ENCODE measurements at regions not wholly inside any gene's neighbourhood (a gene's known extent, or its start where the extent isn't known, plus 50 kb on each side); places are given as distances from the start of the nearest gene placed in this dataset.

GRCh38 chr2:146229508-146230155 lies 1615.2 kb upstream of the ACVR2A start:
- DNase-seq = no peak

DNA sequence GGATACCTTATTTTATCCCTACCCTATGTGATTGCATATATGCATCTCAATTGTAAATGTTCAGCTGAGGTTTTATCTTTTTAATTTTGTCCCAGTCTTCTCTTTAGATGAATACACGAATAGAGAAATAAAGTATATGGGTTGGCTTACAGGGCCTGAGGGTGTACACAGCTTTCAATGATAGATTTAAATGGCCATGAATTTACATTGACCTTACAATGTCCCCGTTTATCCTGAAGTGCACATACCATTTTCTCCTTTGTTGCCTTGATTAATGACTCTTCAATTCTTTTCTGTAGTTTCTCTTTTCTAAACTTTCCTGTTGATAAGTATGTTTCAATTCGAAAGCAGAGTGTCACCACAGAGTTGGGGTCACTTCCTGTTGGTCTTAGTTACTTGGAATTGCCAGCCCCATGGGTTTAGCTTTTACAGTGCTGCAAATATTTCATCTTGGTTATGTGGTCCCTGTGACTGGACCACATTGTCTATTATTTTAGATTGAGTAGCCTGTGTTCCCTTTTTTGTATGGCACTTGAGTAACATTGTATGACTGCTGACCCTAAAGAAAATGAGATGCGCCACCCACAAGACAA lies 1616.3 kb upstream of the ACVR2A start:
- DNase-seq = no peak

DNA sequence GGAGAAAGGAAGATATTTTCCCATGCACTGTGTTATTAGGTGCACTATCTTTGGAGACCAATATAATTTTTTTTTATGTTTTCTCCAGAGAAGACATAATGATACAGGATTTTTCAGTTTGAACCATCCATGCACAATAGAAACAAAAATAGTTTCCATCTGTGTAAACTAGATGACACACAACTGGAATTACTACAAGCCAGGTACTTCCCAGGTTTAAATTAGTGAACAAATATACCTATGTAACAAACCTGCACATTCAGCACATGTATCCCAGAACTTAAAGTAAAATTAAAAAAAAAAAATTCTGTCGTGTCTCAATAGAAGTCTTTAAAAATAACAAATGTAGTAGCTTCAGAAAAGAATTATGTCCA lies 1616.8 kb upstream of the ACVR2A start:
- DNase-seq = no peak

- no peak for DNase-seq
Measured at GRCh38 chr2:146227152-146228019, 1617.4 kb upstream of the ACVR2A start.

GRCh38 chr2:146226077-146226476 lies 1618.8 kb upstream of the ACVR2A start:
- no peak for DNase-seq

DNA sequence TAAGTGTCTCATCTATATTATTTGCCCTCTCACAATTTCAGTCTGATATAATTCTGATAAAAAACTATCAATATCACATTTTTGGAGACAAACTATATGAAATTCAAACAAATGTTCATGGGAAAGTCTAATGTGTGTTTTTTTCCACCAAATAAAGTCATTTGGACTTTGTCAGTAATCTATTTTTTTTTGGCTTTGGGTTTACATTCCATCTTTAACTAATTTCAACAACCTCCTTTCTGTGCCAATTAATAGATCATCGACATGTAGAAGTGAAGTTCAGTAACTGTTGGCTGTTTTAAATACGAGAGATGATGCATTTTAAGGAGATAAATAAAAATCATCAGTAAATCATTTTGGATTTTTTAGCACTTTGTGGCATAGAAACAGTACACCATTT lies 1623.0 kb upstream of the ACVR2A start:
- no peak for DNase-seq

DNA sequence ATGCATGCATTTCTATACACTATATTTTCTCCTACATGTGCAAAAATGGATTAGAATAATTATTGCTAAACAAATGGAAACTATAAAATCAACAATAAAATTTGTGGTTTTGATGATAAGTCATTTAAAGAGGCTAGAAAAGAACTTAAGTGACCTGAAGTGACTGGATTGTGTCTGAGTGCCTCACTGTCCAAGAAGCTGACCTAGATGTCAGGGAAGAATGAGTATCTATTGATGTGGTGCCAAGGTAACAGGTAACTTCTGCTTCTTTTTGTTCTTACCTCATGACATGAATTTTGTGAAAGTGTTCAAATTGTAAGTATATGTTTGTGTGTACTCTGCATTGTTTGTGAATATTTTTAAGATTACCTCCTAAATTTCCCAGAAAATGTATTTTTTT lies 1623.9 kb upstream of the ACVR2A start:
- DNase-seq = no peak

- DNase-seq = no peak
Measured at GRCh38 chr2:146214394-146214929, 1630.4 kb upstream of the ACVR2A start.

DNA sequence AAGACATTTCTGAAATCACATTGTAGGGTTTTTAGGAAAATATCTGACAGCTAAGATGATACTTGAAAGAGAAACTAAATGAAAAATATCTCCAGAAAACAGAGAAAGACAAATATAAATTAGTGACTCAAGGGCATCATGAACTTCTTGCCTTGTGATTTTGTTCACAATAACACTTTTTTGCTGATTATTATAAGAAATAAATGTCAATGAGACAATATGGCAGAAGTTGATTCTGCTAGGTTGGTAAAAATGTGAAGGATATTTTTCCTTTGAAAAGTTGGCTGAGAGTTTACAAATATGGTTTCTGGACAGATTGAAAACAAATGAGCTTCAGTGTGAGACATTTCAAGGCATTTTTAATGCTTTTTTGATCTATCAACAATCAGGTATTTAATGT lies 1631.2 kb upstream of the ACVR2A start:
- no peak for DNase-seq

DNA sequence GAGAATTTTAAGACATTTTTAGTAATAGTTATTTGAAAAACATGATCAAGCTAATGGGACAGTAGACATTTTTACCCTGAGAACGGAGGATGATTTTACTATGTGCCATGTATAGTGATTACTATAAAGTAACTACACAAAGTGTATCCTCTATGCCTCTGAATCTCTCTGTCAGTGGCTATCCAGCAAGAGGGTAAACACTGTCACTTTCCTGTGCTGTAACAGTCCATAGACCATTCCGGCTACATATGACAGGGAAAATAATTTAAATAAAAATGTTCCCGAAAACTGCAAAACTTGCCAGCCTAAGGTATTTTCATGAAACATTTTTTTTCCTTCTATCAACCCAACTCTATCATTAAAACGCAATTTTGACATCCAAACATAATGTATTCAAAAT lies 1632.2 kb upstream of the ACVR2A start:
- DNase-seq = no peak

- DNase-seq = no peak
Measured at GRCh38 chr2:146209842-146210275, 1635.0 kb upstream of the ACVR2A start.

DNA sequence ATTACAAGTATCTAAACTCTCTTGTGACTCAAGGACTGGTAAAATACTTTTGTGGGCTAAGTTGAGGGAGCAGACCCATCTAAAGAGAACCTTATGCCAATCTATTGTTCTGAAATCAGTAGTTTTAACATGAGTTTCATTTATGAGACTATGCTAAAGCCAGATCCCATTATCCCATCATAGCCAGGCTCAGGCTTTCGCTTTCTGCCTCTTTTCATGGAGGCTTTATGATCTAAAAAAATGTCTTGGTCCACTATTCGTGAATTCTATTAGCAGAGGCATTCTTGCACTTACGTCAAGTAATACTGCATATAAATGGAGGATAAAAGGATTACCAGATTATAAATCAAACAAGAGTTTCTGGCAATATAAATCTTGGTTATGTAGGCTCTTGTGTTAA lies 1636.9 kb upstream of the ACVR2A start:
- DNase-seq = no peak

- DNase-seq = no peak
Measured at GRCh38 chr2:146207417-146207816, 1637.4 kb upstream of the ACVR2A start.

GRCh38 chr2:146203064-146203624 lies 1641.7 kb upstream of the ACVR2A start:
- DNase-seq = no peak

DNA sequence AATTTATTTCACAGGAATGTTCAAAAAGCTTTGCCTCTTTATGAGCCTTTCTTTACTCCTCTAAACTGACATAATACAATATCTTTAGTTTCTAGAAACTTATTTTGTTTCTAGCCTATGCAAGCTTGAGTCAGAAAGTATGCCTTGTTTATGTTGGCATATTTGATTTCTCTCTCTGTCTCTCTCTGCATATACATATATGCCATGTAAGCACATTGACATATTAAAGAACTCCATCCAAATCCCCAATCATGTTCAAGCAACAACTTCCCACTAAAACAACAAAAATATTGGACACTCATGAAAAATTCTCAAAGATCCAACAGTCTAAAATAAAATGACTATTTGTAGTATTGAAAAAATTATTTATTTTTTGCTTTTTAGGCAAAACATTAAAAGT lies 1651.2 kb upstream of the ACVR2A start:
- no peak for DNase-seq

DNA sequence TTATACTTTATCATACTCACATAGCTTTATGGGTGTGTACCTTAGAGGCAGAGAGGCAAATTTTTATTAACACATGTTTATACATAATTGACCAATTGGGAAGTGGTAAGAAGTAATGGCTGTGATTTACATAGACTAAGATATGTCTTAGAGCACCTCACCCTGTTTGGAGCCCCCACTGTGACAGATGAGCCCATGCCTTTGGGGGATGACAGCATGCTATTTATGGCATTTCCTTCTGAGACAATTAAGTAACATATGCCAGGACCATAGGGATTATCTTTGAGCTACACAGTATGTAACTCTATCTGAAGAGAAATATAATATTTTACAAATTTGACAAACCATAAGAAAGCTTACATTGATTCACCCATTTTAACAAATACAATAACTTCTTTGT lies 1655.3 kb upstream of the ACVR2A start:
- no peak for DNase-seq

DNA sequence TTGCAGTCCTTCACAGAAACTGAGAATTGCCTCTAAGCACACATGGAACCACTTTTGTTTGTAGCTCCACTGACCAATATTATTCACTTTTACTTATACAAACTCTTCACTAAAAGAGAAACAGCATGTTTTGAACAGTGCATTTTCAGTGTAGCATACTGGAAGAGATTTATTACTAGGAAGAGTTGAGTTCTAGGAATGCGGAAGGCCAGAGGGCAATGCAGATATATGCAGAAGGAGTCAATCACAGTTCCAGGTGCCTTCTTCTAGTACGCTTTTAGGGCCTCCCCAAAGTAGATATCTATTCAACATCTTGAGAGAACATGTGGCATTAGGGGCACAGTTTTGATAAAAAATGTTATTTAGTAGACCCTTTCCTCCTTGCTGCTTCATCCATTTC lies 1654.0 kb upstream of the ZEB2 start:
- DNase-seq = no peak

DNA sequence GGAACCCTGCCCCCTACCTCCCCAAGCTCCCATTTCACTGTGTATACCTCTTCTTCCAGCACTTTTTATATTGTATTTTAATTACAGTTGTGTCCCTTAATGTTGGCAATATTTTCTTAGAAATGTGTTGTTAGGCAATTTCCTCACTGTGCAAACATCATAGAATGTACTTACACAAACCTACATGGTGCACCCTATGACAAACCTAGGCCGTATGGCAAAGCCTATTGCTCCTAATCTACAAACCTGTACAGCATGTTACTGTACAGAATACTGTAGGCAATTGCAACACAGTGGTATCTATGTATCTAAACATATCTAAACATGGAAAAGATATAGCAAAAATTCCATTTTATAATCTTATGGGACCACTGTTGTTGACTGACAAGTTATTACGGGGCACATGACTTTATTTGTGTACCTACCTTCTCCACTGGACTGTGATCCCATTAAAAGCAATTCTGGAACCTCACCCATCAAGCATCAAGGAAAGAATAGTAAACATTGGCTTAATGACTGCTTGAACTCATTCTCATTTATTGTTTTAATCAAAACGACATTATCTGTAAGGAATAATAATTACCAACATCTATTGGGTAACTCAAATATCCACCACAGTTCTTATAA lies 1641.5 kb upstream of the ZEB2 start:
- no peak for DNase-seq

- DNase-seq = no peak
Measured at GRCh38 chr2:146158072-146158674, 1638.3 kb upstream of the ZEB2 start.

GRCh38 chr2:146147448-146148012 lies 1627.6 kb upstream of the ZEB2 start:
- no peak for DNase-seq

- no peak for DNase-seq
Measured at GRCh38 chr2:146143971-146144370, 1624.1 kb upstream of the ZEB2 start.

GRCh38 chr2:146138820-146139219 lies 1618.9 kb upstream of the ZEB2 start:
- DNase-seq = no peak

All from NCI-H187 treated with DMSO at 0.1 percent for 48 hours (cell line).